ENCODE measurements at regions not wholly inside any gene's neighbourhood (a gene's known extent, or its start where the extent isn't known, plus 50 kb on each side); places are given as distances from the start of the nearest gene placed in this dataset.
"Not testable (repeated sequence)": the region's sequence is repeated elsewhere in the genome, so short reads cannot be mapped to it uniquely, and the experiment has no call there.

- no peak overlapping the region for H3K4me3 ChIP-seq (ENCODE audit: low read depth, low read length)
- DNase-seq (ENCODE audit: low read depth) = no peak
- no peak for TF ChIP-seq CTCF (IDR thresholded peaks at IDR 0.05; ENCODE audit: control insufficient read depth, extremely low read depth, insufficient read depth)
Observed at GRCh38 chr2:56055405-56055804, 128.4 kb upstream of the CCDC85A start.

- not testable (repeated sequence) for H3K4me3 ChIP-seq (ENCODE audit: low read depth, low read length); DNase-seq (ENCODE audit: low read depth)
Observed at GRCh38 chr2:56061327-56061726, 122.5 kb upstream of the CCDC85A start.

GRCh38 chr2:56068746-56069145 lies 115.0 kb upstream of the CCDC85A start:
- no peak for TF ChIP-seq CTCF (IDR thresholded peaks at IDR 0.05; ENCODE audit: control insufficient read depth, extremely low read depth, insufficient read depth)
- no peak for DNase-seq (ENCODE audit: low read depth)
- H3K4me3 ChIP-seq (ENCODE audit: low read depth, low read length) = no peak overlapping the region

- TF ChIP-seq CTCF (IDR thresholded peaks at IDR 0.05; ENCODE audit: control insufficient read depth, extremely low read depth, insufficient read depth) = peak; percentile 49
- DNase-seq (ENCODE audit: low read depth) = no peak
- no peak overlapping the region for H3K4me3 ChIP-seq (ENCODE audit: low read depth, low read length)
Observed at GRCh38 chr2:56077359-56077915, 106.4 kb upstream of the CCDC85A start.

- DNase-seq (ENCODE audit: low read depth) = no peak
- no peak for TF ChIP-seq CTCF (IDR thresholded peaks at IDR 0.05; ENCODE audit: control insufficient read depth, extremely low read depth, insufficient read depth)
- no peak overlapping the region for H3K4me3 ChIP-seq (ENCODE audit: low read depth, low read length)
Observed at GRCh38 chr2:56082665-56083064, 101.1 kb upstream of the CCDC85A start.

- no peak overlapping the region for H3K4me3 ChIP-seq (ENCODE audit: low read depth, low read length)
- no peak for DNase-seq (ENCODE audit: low read depth)
- no peak for TF ChIP-seq CTCF (IDR thresholded peaks at IDR 0.05; ENCODE audit: control insufficient read depth, extremely low read depth, insufficient read depth)
Observed at GRCh38 chr2:56084111-56084901, 99.5 kb upstream of the CCDC85A start.

- no peak for DNase-seq (ENCODE audit: low read depth)
Observed at GRCh38 chr2:56086336-56086735, 97.5 kb upstream of the CCDC85A start.

More at GRCh38 chr2:56086336-56086735, 97.5 kb upstream of the CCDC85A start:
- H3K4me3 ChIP-seq (ENCODE audit: low read depth, low read length) = no peak overlapping the region
- TF ChIP-seq CTCF (IDR thresholded peaks at IDR 0.05; ENCODE audit: control insufficient read depth, extremely low read depth, insufficient read depth) = no peak
